GM19351 (cell line): ENCODE measurements at regions not wholly inside any gene's neighbourhood (a gene's known extent, or its start where the extent isn't known, plus 50 kb on each side); places are given as distances from the start of the nearest gene placed in this dataset.
"Not testable (repeated sequence)": the region's sequence is repeated elsewhere in the genome, so short reads cannot be mapped to it uniquely, and the experiment has no call there.

Experiments used
- ATAC-seq: cut with Tn5 transposase; IDR thresholded peaks from one replicate; pipeline ENCODE4 v1.9.1; 2021; ENCODE audit warnings: mild to moderate bottlenecking, moderate library complexity; ENCODE audit not compliant: unreplicated experiment

DNA sequence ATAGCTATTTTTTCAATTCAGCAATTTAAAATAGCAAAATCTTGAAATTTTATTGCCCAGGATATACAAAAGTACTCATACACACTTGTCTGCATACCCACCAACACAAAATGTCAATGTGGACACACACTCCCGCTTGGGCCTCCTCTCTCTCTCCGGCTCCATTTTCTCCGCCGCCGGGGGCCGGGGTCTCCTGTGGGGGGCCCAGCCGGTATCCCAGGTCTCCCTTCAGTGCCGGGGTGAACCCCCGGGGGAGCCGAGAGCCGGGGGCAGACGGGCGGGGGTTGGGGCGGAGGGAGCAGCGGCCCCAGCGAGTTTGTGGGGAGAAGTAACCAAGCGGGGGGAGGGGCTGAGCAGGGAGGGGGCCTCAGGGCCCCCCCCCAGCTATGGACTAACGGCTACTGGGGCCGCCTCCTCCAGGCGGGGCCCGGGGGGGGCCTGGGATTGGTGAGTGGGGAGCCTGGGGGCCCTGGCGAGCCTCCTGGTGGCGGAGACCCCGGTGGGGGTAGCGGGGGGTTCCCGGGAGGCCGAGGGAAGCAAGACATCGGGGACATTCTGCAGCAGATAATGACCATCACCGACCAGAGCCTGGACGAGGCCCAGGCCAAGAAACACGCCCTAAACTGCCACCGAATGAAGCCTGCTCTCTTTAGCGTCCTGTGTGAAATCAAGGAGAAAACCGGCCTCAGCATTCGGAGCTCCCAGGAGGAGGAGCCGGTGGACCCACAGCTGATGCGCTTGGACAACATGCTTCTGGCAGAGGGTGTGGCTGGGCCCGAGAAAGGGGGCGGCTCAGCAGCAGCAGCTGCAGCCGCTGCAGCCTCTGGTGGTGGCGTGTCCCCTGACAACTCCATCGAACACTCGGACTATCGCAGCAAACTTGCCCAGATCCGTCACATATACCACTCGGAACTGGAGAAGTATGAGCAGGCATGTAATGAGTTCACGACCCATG, 56.6 kb downstream of the CHST2 start:
- ATAC-seq, result not testable (repeated sequence)

DNA sequence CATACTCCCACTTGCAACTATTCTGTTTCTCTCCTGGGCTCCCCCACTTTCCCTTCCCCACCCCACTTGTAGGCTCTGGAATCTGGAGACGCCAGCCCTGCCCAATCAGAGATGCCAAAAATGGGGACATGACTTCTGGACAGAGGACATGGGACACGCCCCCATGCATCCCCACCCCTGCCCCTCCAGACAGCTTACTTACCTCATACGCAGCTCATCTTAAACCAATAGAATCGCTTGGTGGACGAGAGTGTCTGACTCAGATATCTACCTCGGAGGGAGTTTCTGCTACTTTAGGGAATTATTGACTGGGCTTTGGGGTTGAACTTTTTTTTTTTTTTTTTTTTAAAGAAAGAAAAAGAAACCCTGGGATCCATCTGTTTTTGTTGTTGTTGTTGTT, 58.4 kb downstream of the CHST2 start:
- peak; percentile 70 for ATAC-seq

DNA sequence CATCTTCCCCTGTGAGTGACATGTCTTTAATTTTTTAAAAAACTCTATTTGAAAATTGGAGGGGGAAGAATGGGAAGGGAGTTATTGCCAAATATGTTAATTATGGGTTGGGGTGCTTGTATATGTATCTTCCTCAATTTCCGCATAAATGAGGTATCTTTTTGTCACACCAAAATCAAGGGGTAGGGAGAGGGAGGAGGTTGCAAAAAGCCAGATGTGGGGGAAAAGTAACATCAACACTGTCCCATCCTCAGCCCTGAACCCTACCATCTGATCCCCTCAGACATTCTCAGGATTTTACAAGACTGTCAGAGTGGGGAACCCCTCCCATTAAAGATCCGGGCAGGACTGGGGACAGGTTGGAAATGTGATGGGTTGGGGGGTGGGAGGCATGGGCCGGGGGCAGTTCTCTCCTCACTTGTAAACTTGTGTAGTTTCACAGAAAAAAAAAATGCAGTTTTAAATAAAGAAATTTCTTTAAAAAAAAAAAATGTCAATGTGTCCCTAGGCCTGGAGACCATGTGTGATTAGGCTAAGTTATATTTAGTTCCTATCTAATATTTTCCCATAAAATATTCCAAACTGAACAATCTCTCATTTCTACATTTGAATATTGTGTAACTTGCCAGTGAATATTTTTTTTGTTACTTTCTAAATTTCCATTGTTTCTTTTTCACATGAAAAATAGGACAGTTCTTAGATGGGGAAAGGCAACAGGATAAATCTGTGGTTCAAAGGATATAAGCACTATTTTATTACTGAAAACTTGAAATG, 59.4 kb downstream of the CHST2 start:
- ATAC-seq, result not testable (repeated sequence)

DNA sequence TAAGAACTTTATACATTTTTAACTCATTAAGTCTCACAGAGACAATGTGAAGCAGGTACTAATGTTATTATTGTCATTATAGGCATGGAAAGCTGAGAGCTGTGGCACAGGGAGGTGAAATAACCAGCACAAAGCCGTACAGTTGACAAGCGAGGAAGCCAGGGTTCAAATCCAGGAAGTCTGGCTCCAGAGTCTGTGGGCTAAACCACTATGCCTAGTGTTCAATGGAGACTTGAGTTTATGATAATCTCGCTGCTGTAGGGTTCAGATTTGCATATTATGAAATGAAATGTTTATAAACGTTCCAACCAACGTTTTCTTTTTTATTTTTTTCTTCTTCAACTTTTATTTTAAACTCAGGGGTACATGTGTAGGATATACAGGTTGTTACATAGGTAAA, 60.0 kb downstream of the CHST2 start:
- no peak for ATAC-seq

DNA sequence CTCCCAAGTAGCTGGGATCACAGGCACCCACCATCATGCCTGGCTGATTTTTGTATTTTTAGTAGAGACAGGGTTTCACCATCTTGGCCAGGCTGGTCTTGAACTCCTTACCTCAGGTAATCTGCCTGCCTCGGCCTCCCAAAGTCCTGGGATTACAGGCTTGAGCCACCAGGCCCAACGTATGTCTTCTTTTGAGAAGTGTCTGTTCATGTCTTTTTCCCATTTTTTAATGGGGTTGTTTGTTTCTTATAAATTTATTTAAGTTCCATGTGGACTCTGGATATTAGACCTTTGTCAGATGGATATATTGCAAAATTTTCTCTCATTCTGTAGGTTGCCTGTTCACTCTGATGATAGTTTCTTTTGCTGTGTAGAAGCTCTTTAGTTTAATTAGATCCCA, 61.3 kb downstream of the CHST2 start:
- ATAC-seq, result not testable (repeated sequence)

DNA sequence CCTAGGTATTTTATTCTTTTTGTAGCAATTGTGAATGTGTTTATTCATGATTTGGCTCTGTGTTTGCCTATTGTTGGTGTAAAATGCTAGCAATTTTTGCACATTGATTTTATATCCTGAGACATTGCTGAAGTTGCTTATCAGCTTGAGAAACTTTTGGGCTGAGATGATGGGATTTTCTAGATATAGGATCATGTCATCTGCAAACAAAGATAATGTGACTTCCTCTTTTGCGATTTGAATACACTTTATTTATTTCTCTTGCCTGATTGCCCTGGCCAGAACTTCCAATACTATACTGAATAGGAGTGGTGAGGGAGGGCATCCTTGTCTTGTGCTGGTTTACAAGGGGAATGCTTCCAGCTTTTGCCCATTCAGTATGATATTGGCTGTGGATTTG, 62.4 kb downstream of the CHST2 start:
- ATAC-seq, result not testable (repeated sequence)

DNA sequence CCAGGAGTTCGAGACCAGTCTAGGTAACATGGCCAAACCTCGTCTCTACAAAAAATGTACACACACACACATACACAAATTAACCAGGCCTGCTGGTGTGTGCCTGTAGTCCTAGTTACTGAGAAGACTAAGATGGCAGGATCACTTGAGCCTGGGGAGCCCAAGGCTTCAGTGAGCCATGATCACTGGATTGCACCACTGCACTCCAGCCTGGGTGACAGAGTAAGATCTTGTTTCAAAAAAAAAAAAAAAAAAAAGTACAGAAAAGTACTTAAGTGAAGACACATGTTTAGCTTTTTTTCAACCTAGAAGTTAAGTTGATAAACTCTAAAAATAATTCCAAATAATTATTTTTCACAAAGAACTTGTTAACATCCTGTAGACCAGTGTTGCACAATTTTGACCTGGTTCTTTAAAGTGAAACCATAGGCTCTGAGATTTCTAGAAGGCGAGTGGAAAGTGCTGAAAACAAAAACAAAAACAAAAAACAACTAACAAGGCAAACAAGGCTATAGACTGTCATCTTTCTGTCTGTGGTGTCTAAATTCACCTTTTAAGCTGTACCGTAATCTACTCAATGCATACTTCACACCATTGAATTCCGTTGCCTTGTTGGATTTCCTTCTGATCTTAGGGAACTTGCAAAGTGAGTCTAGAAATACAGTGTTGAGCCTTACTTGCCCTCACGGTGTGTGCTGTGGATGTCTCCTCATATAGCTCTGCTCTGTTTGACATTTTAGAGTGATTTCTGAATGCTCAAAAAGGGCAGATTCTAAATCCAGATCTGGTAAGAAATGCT, 63.5 kb downstream of the CHST2 start:
- ATAC-seq, result no peak

DNA sequence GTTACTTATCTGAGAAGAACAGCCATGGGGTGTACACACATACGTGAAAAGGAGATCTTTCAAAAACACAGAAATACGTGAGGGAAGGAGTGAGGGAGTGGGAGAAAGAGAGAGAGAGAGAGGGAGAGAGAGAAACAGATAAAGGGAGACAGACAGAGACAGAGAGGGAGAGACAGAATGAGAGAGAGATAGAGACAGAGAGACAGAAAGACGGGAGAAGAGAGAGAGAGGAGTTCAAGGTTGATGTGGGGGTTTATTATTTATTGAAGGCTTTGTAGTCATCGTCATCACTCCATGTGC, 64.0 kb downstream of the CHST2 start:
- no peak for ATAC-seq

DNA sequence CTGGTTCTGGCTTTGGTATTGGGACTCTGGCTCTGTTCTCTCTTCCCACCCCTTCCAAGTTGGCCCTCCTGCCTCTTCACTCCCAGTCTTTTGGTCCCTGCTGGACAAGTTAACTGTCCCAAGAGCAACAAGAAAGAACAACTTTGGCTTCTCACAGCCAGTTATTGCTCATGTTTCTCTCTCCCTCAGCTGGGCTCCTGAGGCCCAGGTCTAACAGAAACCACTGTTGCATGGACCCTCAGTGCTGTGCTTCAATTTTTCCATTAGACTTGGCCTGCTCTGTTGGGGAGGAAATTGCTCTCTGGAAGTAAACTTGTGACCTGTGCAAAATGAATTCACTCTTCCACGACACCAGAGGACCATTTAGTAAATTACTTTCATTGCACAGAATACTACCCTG, 64.5 kb downstream of the CHST2 start:
- ATAC-seq, result no peak

DNA sequence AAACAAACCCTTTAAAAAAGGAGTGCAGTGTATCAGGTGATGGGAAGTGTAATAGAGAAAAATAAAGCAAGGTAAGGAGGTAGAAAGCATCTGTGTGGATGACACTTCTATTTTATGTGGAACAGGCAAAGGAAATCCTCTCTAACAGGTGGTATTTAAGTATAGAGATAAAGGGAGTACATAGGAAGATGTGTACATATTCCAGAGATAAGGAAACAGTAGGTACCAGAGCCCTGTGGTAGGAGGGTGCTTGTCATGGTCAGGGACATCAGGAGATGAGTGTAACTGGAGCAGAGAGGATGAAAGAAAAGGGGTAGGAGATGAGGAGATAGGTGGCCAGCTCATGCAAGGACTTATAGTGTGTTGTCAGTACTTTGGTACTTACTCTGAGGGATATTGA, 65.8 kb downstream of the CHST2 start:
- no peak for ATAC-seq

DNA sequence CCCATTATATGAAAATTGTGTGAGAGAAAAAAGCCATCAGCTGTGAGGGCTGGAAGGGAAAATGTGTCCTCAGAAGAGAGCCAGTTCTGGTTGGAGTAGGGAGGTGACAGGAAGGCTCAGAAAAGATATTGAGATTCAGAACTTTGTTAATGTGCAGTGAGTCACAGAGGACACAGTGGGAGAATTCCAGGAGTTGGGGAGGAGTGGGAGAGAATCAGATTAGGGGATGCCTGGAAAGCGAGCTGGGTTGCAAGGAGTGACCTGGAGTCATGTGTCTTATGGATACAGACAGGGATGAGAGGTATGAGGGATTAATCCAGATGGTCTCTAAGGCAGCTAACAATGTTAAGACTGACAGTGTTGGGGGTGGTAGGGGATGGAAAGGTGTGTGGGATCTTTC, 67.5 kb downstream of the CHST2 start:
- ATAC-seq, result no peak

DNA sequence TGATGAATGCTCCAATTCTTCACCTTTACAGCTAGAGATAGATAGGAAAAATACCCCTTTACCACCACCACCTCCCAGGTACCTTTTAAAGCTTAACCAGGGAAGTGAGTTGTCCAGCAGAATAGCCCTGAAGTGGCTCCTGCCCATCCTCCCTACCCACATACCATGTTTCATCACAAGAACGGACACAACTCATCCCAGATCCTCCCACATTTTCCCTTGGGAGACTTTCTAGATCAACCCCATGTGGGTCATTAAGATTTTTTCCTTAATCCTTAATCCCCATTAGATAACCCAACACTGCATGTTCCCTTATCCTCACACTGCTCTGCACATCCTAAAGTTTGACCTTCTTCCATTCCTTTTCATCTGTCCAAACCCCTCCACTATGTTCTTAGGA, 69.3 kb downstream of the CHST2 start:
- ATAC-seq, result no peak

DNA sequence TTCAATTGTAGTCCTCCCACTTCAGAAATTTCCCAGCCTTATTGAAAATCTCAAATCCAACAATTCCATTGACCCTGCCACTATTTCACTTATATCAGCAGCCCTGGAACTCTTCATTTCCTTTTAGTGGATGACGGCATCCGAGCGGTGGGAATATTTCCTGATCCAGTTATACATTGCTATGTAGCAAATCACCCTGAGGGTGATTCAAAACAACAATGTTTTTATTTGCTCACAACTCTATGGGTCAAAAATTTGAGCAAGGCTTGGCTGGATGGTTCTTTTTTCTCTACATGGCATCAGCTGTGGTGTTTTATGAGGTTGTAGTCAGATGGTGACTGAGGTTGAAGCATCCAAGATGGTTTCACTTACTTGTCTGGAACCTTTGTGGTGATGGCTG, 70.5 kb downstream of the CHST2 start:
- ATAC-seq, result no peak

DNA sequence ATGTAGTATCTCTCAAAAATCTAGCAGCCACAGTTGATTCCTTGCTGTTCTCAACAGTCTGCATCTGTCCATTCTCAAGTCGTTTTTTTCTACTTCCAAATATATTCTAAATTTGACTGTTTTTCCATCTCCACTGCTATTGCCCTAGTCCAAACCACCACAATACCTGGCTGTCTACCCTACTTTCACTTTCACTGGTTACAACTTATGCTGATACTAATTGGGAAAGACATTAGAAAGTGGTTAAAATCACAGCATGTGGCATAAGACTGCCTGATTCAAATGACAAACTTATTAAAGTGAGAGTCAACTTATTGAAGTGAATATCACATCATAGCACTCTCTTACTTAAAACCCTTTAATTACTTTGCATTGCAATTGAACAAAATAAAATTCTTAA, 72.6 kb downstream of the CHST2 start:
- ATAC-seq, result no peak

DNA sequence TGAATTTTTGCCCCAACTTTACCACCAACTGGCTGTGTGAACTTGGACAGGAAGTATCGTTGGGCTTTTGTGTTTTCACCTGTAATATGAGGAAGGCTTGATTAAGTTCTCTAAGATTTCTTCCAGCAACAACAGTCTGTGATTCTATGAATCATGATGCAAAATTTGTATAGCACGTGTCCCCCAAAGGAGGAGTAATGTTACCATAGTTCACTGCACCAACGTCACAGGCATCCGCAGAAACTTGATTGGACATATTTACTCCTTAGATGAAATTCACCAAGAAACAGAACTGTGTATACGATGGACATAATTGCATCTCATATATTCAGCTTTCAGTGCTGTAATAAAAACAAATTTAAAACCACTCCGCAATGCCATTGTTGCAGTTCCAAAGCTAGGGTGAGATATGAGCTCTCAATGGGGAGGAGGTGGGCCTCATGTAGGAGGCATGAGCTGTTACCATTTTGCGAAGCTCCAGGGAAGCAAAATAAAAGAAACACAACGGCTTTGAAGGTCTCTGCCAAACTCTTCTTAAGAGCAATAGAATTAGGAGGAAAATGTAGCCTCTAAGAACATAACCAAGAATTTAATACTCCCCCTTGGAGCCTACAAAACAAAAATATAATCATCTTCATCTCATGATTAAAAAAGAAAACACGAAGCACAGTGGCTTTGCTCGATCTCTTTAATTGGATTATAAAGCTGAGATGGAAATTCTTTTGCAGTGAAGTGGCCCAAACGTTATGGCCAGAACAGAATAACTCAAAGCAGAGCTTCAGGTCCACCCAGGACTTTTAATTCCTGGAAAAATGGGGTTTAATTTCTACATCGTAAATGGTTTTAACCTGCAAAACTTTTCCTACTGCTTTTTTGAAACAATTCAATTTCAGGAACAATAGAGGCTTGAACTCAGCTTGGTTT, 80.7 kb downstream of the CHST2 start:
- no peak for ATAC-seq

DNA sequence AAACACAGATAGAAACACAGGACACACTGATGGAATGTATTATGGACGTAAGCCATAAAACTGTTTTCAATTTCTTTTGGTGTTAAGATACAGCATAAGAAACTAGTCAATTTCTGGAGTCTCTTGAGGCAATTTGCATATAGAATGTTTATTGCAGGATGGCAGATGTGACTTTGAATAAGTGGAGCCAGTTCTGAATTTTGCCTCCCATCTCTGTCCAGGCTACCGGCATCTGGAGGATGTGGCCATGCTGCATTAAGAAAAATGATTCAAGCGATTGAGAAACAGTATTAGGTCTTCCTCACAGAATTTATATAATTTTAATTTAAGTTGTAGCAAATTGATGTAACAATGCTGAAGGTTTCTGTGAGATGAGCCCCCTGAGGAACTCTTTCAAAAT, 81.5 kb downstream of the CHST2 start:
- ATAC-seq, result no peak

DNA sequence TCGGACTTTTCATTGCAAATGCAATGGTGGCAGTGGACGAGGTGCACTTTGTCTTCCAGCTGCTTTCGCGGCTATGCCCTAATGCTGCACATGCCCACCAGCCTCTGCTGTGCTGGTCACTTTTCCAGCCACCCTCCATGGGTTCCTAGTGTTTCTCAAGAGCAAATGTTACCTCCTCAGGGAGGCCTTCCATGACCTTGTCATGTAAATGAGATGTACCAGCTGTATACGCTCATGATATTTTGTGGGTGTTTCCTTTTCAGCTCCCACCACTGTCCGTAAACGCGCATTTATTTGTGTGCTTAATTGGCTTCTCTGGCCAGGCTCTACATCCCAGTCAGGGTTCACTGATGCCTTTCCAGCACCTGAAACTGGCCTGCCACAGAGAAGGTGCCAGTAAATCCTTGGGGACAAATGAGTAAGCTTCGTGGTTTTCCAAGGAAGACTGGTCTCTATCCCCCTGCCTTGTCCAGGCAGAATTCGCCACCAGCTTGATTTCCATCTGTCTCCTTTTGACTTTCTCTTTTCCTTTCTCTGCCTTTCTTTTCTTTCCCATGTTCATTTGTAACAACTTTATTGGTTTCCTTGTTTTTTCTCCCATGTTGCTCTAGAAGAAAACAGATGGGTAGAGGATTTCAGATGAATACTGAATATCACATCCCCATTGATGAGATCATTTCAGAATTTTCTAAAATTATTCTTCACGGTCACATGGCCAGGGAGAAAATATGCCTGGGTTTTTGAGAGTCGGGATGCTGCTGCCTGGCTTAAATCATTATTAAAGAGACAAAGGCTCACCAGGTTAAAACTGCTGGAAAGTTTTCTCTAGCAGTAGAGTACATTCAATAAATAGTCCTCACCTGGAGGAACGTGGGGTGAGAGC, 82.5 kb downstream of the CHST2 start:
- no peak for ATAC-seq

DNA sequence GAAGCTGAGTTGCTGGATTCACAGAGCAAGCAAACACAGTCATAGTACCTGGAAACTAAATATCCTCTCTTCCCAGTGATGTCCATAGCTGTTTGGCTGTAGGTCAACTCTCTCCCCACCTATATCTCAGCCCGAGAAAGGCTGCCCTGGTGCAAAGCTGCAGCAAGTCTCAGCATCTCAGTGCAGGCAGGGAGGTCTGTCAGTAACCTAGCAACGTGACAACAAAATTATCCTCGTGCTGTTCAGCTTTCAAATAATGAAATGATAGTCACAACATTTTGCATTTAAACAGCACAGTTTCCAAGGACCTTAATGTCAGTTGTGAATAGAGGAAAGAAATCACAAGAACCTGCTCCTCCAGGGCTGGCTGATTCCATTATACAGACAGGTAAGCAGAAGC, 83.6 kb downstream of the CHST2 start:
- no peak for ATAC-seq

DNA sequence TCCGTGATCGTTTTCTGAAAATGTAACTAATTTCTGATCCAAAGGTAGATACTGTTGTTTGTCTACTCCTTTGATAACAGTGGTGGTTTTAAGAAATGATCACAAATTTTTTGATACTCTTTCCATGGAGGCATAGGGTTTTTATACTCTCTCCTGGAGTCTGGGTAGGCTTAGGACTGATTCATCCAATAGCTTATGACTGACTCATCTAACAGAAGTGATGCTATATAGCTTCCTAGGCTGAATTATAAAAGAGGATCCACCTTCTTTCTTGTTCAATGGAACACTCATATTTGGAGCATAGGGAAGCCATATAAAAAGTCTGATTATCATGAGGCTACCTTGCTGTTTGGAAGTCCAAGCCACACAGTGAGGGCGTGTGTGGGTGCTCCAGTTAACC, 84.3 kb downstream of the CHST2 start:
- ATAC-seq, result no peak
